CD14-positive monocyte (primary cell): ENCODE measurements at regions not wholly inside any gene's neighbourhood (a gene's known extent, or its start where the extent isn't known, plus 50 kb on each side); places are given as distances from the start of the nearest gene placed in this dataset.

Experiments used
- DNase-seq, 3 donors: peaks; one replicate each; pipeline ENCODE4 v3.0.0-alpha.2; 2011 to 2022
- H2AFZ ChIP-seq: 2 replicates; pipeline ENCODE4 v1.6.0; 2012; ENCODE audit warnings: mild to moderate bottlenecking, low read depth, low read length, inconsistent platforms; ENCODE audit not compliant: insufficient read depth, poor library complexity, severe bottlenecking
- H3K27ac ChIP-seq, 2 donors: 1 replicate in 1 of 2; 2 replicates in 1 of 2; pipeline ENCODE4 v1.5.1; 2012 to 2013; ENCODE audit warnings: low read length in 2 of 2, control low read depth in 1 of 2, inconsistent platforms in 1 of 2, low read depth in 1 of 2, mild to moderate bottlenecking in 1 of 2
- H3K27me3 ChIP-seq, 2 donors: one replicate each; pipeline versions ENCODE4 v1.6.0 to v1.6.1; 2011 to 2013; ENCODE audit warnings: low read length in 2 of 2; ENCODE audit not compliant: control insufficient read depth in 2 of 2, insufficient read depth in 2 of 2
- H3K36me3 ChIP-seq, 2 donors: replicated peaks in 1 of 2; 1 replicate in 1 of 2; 2 replicates in 1 of 2; pipeline versions ENCODE4 v1.5.1 to v1.6.1; 2012 to 2013; ENCODE audit warnings: low read length in 2 of 2, control low read depth in 1 of 2, inconsistent platforms in 1 of 2, mild to moderate bottlenecking in 1 of 2; ENCODE audit not compliant: insufficient read depth in 2 of 2, control insufficient read depth in 1 of 2
- H3K4me1 ChIP-seq, 2 donors: 1 replicate in 1 of 2; 2 replicates in 1 of 2; pipeline versions ENCODE4 v1.5.1 to v1.6.1; 2012 to 2013; ENCODE audit warnings: low read length in 2 of 2, control low read depth in 1 of 2, inconsistent platforms in 1 of 2, mild to moderate bottlenecking in 1 of 2, moderate library complexity in 1 of 2; ENCODE audit not compliant: insufficient read depth in 2 of 2, control insufficient read depth in 1 of 2
- H3K4me2 ChIP-seq: replicated peaks from 2 replicates; pipeline ENCODE3; 2012; ENCODE audit warnings: low read length, moderate library complexity, mild to moderate bottlenecking; ENCODE audit not compliant: poor library complexity, severe bottlenecking; ENCODE audit errors: extremely low read depth
- H3K4me3 ChIP-seq, 3 experiments: fragments of 200-600 bp in 1 of 3; sonication (generic) in 1 of 3; replicated peaks in 1 of 3; 1 replicate in 2 of 3; 2 replicates in 1 of 3; pipeline ENCODE4 v1.5.1; 2011 to 2013; ENCODE audit warnings: low read length in 3 of 3, mild to moderate bottlenecking in 3 of 3, control low read depth in 2 of 3, low read depth in 2 of 3, inconsistent platforms in 1 of 3, moderate library complexity in 1 of 3
- H3K79me2 ChIP-seq: 2 replicates; pipeline ENCODE4 v1.6.0; 2012; ENCODE audit warnings: mild to moderate bottlenecking, control low read depth, inconsistent platforms, low read length, moderate library complexity; ENCODE audit not compliant: insufficient read depth
- H3K9ac ChIP-seq: 2 replicates; pipeline ENCODE4 v1.6.0; 2017; ENCODE audit warnings: low read length, mild to moderate bottlenecking; ENCODE audit not compliant: insufficient read depth, poor library complexity, severe bottlenecking
- H3K9me3 ChIP-seq, 2 donors: replicated peaks in 1 of 2; 1 replicate in 1 of 2; 2 replicates in 1 of 2; pipeline versions ENCODE4 v1.5.1 to v1.6.1; 2012 to 2013; ENCODE audit warnings: low read length in 2 of 2, control low read depth in 1 of 2; ENCODE audit not compliant: control insufficient read depth in 1 of 2, insufficient read depth in 1 of 2
- H4K20me1 ChIP-seq: 2 replicates; pipeline ENCODE4 v1.6.0; 2012; ENCODE audit warnings: mild to moderate bottlenecking, low read length, control low read depth, moderate library complexity; ENCODE audit not compliant: insufficient read depth
- H3K27ac Mint-ChIP-seq, 7 donors: one replicate each; pipeline ENCODE4 v1.8.0; 2020; ENCODE audit warnings: mild to moderate bottlenecking in 7 of 7, mixed read lengths in 7 of 7, moderate library complexity in 6 of 7, inconsistent platforms in 2 of 7
- H3K27me3 Mint-ChIP-seq, 3 donors: one replicate each; pipeline ENCODE4 v1.8.0; 2021 to 2022; ENCODE audit warnings: low read depth in 3 of 3, mild to moderate bottlenecking in 3 of 3, mixed read lengths in 3 of 3, moderate library complexity in 3 of 3, inconsistent platforms in 1 of 3
- H3K36me3 Mint-ChIP-seq, 2 donors: one replicate each; pipeline ENCODE4 v1.8.0; 2020; ENCODE audit warnings: mixed read lengths in 2 of 2, inconsistent platforms in 1 of 2, mild to moderate bottlenecking in 1 of 2
- H3K4me1 Mint-ChIP-seq: one replicate; pipeline ENCODE4 v1.8.0; 2020; ENCODE audit warnings: mild to moderate bottlenecking, mixed read lengths
- H3K4me3 Mint-ChIP-seq, 2 donors: one replicate each; pipeline ENCODE4 v1.8.0; 2020; ENCODE audit warnings: mild to moderate bottlenecking in 2 of 2, mixed read lengths in 2 of 2, moderate library complexity in 1 of 2
- H3K9me3 Mint-ChIP-seq, 7 donors: one replicate each; pipeline ENCODE4 v1.8.0; 2020 to 2022; ENCODE audit warnings: mixed read lengths in 7 of 7, mild to moderate bottlenecking in 6 of 7, moderate library complexity in 6 of 7, inconsistent platforms in 2 of 7
- CTCF ChIP-seq: fragments of 200-600 bp; IDR thresholded peaks from one replicate; pipeline ENCODE4 v1.8.0; 2022; ENCODE audit warnings: antibody characterized with exemption, mild to moderate bottlenecking
- WGBS: methylation state at CpG from one replicate; pipeline ENCODE4 v1.1.5; 2013; ENCODE audit warnings: missing lambda C conversion rate; ENCODE audit not compliant: insufficient coverage; 5-methylcytosine and 5-hydroxymethylcytosine counted together
- intact Hi-C, 2 donors: fragments of 100-400 bp; cut with micrococcal nuclease; formaldehyde crosslinking; loops; one replicate each; pipeline versions ENCODE4 v1.15.0 to v1.15.1; 2023

GRCh38 chr18:10147752-10148151 is 233.9 kb downstream of the VAPA start:
- H3K4me3 ChIP-seq = no peak overlapping the region
- WGBS = 95% methylated on average over 6 of the region's 7 CpGs
- DNase-seq = no peak
- H3K4me3 Mint-ChIP-seq = no peak overlapping the region
- H3K9me3 ChIP-seq = no peaks in the 10 kb centered on the region
- peaks cover 0 to 2% (median 0%) of the 10 kb centered on the region in 7 donors for H3K9me3 Mint-ChIP-seq
- H4K20me1 ChIP-seq = no peaks in the 10 kb centered on the region
- H3K27ac ChIP-seq = no peak overlapping the region
- intact Hi-C loops = no loop called here
- TF ChIP-seq CTCF = no peak
- no peaks in the 10 kb centered on the region for H3K36me3 Mint-ChIP-seq
- H3K27ac Mint-ChIP-seq = no peak overlapping the region
- no peak overlapping the region for H3K9ac ChIP-seq
- H2AFZ ChIP-seq = no peak overlapping the region
- no peaks in the 10 kb centered on the region for H3K4me1 ChIP-seq
- H3K4me2 ChIP-seq = no peak overlapping the region
- peaks cover 0 to 1% (median 0%) of the 10 kb centered on the region in 3 donors for H3K27me3 Mint-ChIP-seq
- H3K79me2 ChIP-seq = no peaks in the 10 kb centered on the region
- peaks cover 11% of the 10 kb centered on the region for H3K4me1 Mint-ChIP-seq
- H3K36me3 ChIP-seq = no peaks in the 10 kb centered on the region
- H3K27me3 ChIP-seq = no peaks in the 10 kb centered on the region

- Histone ChIP-seq H3K27me3 (no peaks in the 10 kb centered on the region), H3K9me3 (no peaks in the 10 kb centered on the region), H3K4me3 (no peak overlapping the region), H3K36me3 (no peaks in the 10 kb centered on the region), H2AFZ (no peak overlapping the region), H3K4me1 (no peaks in the 10 kb centered on the region), H4K20me1 (no peaks in the 10 kb centered on the region), H3K27ac (no peak overlapping the region), H3K4me2 (no peak overlapping the region), H3K79me2 (no peaks in the 10 kb centered on the region), H3K9ac (no peak overlapping the region)
- TF ChIP-seq CTCF = no peak
- peaks cover 0 to 1% (median 0%) of the 10 kb centered on the region in 3 donors for H3K27me3 Mint-ChIP-seq
- H3K4me1 Mint-ChIP-seq = peaks cover 11% of the 10 kb centered on the region
- no peak overlapping the region for H3K27ac Mint-ChIP-seq
- DNase-seq = no peak
- 97% methylated on average over 6 of the region's 8 CpGs for WGBS
- H3K9me3 Mint-ChIP-seq = peaks cover 0 to 2% (median 0%) of the 10 kb centered on the region in 7 donors
- H3K4me3 Mint-ChIP-seq = no peak overlapping the region
- intact Hi-C loops = no loop called here
- no peaks in the 10 kb centered on the region for H3K36me3 Mint-ChIP-seq
These were observed 234.5 kb downstream of the VAPA start for GRCh38 chr18:10148189-10148929.
